ENCODE measurements at regions not wholly inside any gene's neighbourhood (a gene's known extent, or its start where the extent isn't known, plus 50 kb on each side); places are given as distances from the start of the nearest gene placed in this dataset.

- no peaks in the 10 kb centered on the region for H3K36me3 Mint-ChIP-seq (ENCODE audit: low read depth)
- no peaks in the 10 kb centered on the region for H3K4me1 Mint-ChIP-seq (ENCODE audit: low read depth)
- peaks cover 51% of the 10 kb centered on the region for H3K9me3 Mint-ChIP-seq
- H3K27ac Mint-ChIP-seq: no peak overlapping the region
- TF ChIP-seq CTCF (IDR thresholded peaks at IDR 0.05): no peak
- DNase-seq: no peak
- H3K27me3 Mint-ChIP-seq (ENCODE audit: insufficient read depth): no peaks in the 10 kb centered on the region
- no peak overlapping the region for H3K4me3 Mint-ChIP-seq
Measured at GRCh38 chr4:129623233-129623875, 527.4 kb downstream of the C4orf33 start.

- TF ChIP-seq CTCF (IDR thresholded peaks at IDR 0.05): peak; percentile 85
- Mint-ChIP-seq H3K4me3 (no peak overlapping the region), H3K4me1 (ENCODE audit: low read depth) (no peaks in the 10 kb centered on the region), H3K27me3 (ENCODE audit: insufficient read depth) (no peaks in the 10 kb centered on the region), H3K27ac (no peak overlapping the region), H3K36me3 (ENCODE audit: low read depth) (no peaks in the 10 kb centered on the region), H3K9me3 (no peaks in the 10 kb centered on the region)
- peak; percentile 26 for DNase-seq
Measured at GRCh38 chr4:129641179-129641578, 545.2 kb downstream of the C4orf33 start.

- Mint-ChIP-seq H3K4me1 (ENCODE audit: low read depth) (no peaks in the 10 kb centered on the region), H3K27me3 (ENCODE audit: insufficient read depth) (no peaks in the 10 kb centered on the region), H3K27ac (no peak overlapping the region), H3K4me3 (no peak overlapping the region), H3K36me3 (ENCODE audit: low read depth) (no peaks in the 10 kb centered on the region), H3K9me3 (no peaks in the 10 kb centered on the region)
- DNase-seq: no peak
- TF ChIP-seq CTCF (IDR thresholded peaks at IDR 0.05): no peak
Measured at GRCh38 chr4:129645461-129645860, 549.5 kb downstream of the C4orf33 start.

- Mint-ChIP-seq H3K36me3 (ENCODE audit: low read depth) (no peaks in the 10 kb centered on the region), H3K4me3 (no peak overlapping the region), H3K27me3 (ENCODE audit: insufficient read depth) (peaks cover 1% of the 10 kb centered on the region; the same call in 1 of the 2 replicates), H3K9me3 (peaks cover 18% of the 10 kb centered on the region), H3K4me1 (ENCODE audit: low read depth) (no peaks in the 10 kb centered on the region), H3K27ac (no peak overlapping the region)
- TF ChIP-seq CTCF (IDR thresholded peaks at IDR 0.05): no peak
- no peak for DNase-seq
Measured at GRCh38 chr4:129668092-129668491, 572.1 kb downstream of the C4orf33 start.

GRCh38 chr4:129672941-129673340 lies 577.0 kb downstream of the C4orf33 start:
- H3K36me3 Mint-ChIP-seq (ENCODE audit: low read depth): no peaks in the 10 kb centered on the region
- H3K9me3 Mint-ChIP-seq: peaks cover 34% of the 10 kb centered on the region
- H3K27me3 Mint-ChIP-seq (ENCODE audit: insufficient read depth): peaks cover under 1% of the 10 kb centered on the region; the same call in 1 of the 2 replicates
- H3K4me3 Mint-ChIP-seq: no peak overlapping the region
- no peak overlapping the region for H3K27ac Mint-ChIP-seq
- H3K4me1 Mint-ChIP-seq (ENCODE audit: low read depth): no peaks in the 10 kb centered on the region
- no peak for DNase-seq
- no peak for TF ChIP-seq CTCF (IDR thresholded peaks at IDR 0.05)
